GM12878 (cell line): ENCODE measurements at regions not wholly inside any gene's neighbourhood (a gene's known extent, or its start where the extent isn't known, plus 50 kb on each side); places are given as distances from the start of the nearest gene placed in this dataset.
A peak's percentile ranks its signal among the peaks of the same experiment; 100 is the strongest.

Experiments used
- ATF2 ChIP-seq: IDR thresholded peaks from 2 replicates; pipeline ENCODE4 v1.6.1; 2012; ENCODE audit warnings: low read length, inconsistent platforms
- BMI1 ChIP-seq: fragments of 450-650 bp; IDR thresholded peaks from 2 replicates; pipeline ENCODE4 v1.6.1; 2016; ENCODE audit warnings: mild to moderate bottlenecking, moderate library complexity, borderline replicate concordance
- CBFB ChIP-seq: IDR thresholded peaks from 2 replicates; pipeline ENCODE4 v1.6.1; 2016; ENCODE audit warnings: antibody characterized with exemption, low read depth
- CBX5 ChIP-seq: sonication (generic); IDR thresholded peaks from 2 replicates; pipeline ENCODE4 v1.6.1; 2016; ENCODE audit warnings: low read depth, moderate library complexity, mild to moderate bottlenecking, inconsistent platforms
- CREB1 ChIP-seq: IDR thresholded peaks from 2 replicates; pipeline ENCODE4 v1.6.1; 2012; ENCODE audit warnings: low read depth, mild to moderate bottlenecking, inconsistent platforms
- CUX1 ChIP-seq: IDR thresholded peaks from 2 replicates; pipeline ENCODE4 v1.6.1; 2012; ENCODE audit warnings: improper control_type of control experiment, low read depth, low read length; ENCODE audit not compliant: insufficient replicate concordance
- EZH2 ChIP-seq: IDR thresholded peaks from 2 replicates; pipeline ENCODE4 v1.6.1; 2012; ENCODE audit warnings: low read depth, mild to moderate bottlenecking, control low read depth, inconsistent platforms, low read length, borderline replicate concordance; ENCODE audit not compliant: control insufficient read depth
- IKZF1 ChIP-seq: fragments of 450-650 bp; conservative IDR thresholded peaks from 2 replicates; pipeline ENCODE4 v1.6.1; 2017; ENCODE audit warnings: antibody characterized with exemption, mild to moderate bottlenecking
- IRF5 ChIP-seq: fragments of 450-650 bp; IDR thresholded peaks from 2 replicates; pipeline ENCODE4 v1.6.1; 2017; ENCODE audit warnings: borderline replicate concordance
- JUND ChIP-seq: IDR thresholded peaks from 2 replicates; pipeline ENCODE4 v1.6.1; 2012; ENCODE audit warnings: low read depth, mild to moderate bottlenecking, low read length, improper control_type of control experiment, moderate library complexity
- MTA2 ChIP-seq: fragments of 450-650 bp; IDR thresholded peaks from 2 replicates; pipeline ENCODE4 v1.6.1; 2016; ENCODE audit warnings: low read depth, mild to moderate bottlenecking, moderate library complexity
- NFXL1 ChIP-seq: fragments of 450-650 bp; IDR thresholded peaks from 2 replicates; pipeline ENCODE4 v1.6.1; 2017; ENCODE audit warnings: antibody characterized with exemption, mild to moderate bottlenecking, borderline replicate concordance
- POLR2AphosphoS2 ChIP-seq: IDR thresholded peaks from 2 replicates; pipeline ENCODE4 v1.6.1; 2011; ENCODE audit warnings: low read depth, mild to moderate bottlenecking, low read length, improper control_type of control experiment, moderate library complexity
- POLR2AphosphoS5 ChIP-seq: IDR thresholded peaks from 2 replicates; pipeline ENCODE4 v1.6.1; 2011; ENCODE audit warnings: mild to moderate bottlenecking, low read length, inconsistent platforms
- POU2F2 ChIP-seq: IDR thresholded peaks from 3 replicates; pipeline ENCODE4 v1.6.1; 2011; ENCODE audit warnings: low read depth, mild to moderate bottlenecking, low read length, borderline replicate concordance
- RAD21 ChIP-seq: IDR thresholded peaks from 2 replicates; pipeline ENCODE4 v1.6.1; 2011; ENCODE audit warnings: mild to moderate bottlenecking, low read depth, low read length, moderate library complexity; ENCODE audit not compliant: insufficient read depth
- RCOR1 ChIP-seq: conservative IDR thresholded peaks from 2 replicates; pipeline ENCODE4 v1.6.1; 2012; ENCODE audit warnings: low read depth, low read length, improper control_type of control experiment
- SMC3 ChIP-seq: IDR thresholded peaks from 2 replicates; pipeline ENCODE4 v1.6.1; 2011; ENCODE audit warnings: low read length, improper control_type of control experiment, borderline replicate concordance
- USF2 ChIP-seq: IDR thresholded peaks from 2 replicates; pipeline ENCODE4 v1.6.1; 2011; ENCODE audit warnings: low read depth, low read length, improper control_type of control experiment, borderline replicate concordance
- ZBTB33 ChIP-seq: fragments of 450-650 bp; IDR thresholded peaks from 2 replicates; pipeline ENCODE4 v1.6.1; 2017; ENCODE audit warnings: mild to moderate bottlenecking
- ZNF207 ChIP-seq: fragments of 450-650 bp; IDR thresholded peaks from 2 replicates; pipeline ENCODE4 v1.6.1; 2014; ENCODE audit warnings: antibody characterized with exemption, mild to moderate bottlenecking, borderline replicate concordance
- ZNF217 ChIP-seq: fragments of 450-650 bp; IDR thresholded peaks from 2 replicates; pipeline ENCODE4 v1.6.1; 2017; ENCODE audit warnings: antibody characterized with exemption, mild to moderate bottlenecking

- TF ChIP-seq ATF2 (peak; percentile 38; the same call in 1 of the 2 replicates), ZNF207 (no peak), EZH2 (no peak), SMC3 (no peak), USF2 (no peak), JUND (no peak), POLR2AphosphoS2 (no peak), RAD21 (no peak), IRF5 (no peak), CREB1 (no peak), NFXL1 (no peak), MTA2 (no peak), BMI1 (0 out of 2 replicates have a peak, but pooled peaks have one; percentile 23), CBX5 (no peak), CBFB (no peak), IKZF1 (peak; percentile 59; the same call in 1 of the 2 replicates), ZBTB33 (no peak), ZNF217 (no peak), POLR2AphosphoS5 (no peak), POU2F2 (no peak), CUX1 (no peak), RCOR1 (no peak)
Observed at GRCh38 chr7:156034397-156034796, 222.1 kb upstream of the SHH start (continued).
